HG03469 (cell line): ENCODE measurements at regions not wholly inside any gene's neighbourhood (a gene's known extent, or its start where the extent isn't known, plus 50 kb on each side); places are given as distances from the start of the nearest gene placed in this dataset.
"Not testable (repeated sequence)": the region's sequence is repeated elsewhere in the genome, so short reads cannot be mapped to it uniquely, and the experiment has no call there.

Experiments
- ATAC-seq: cut with Tn5 transposase; IDR thresholded peaks from one replicate; pipeline ENCODE4 v1.9.1; 2021; ENCODE audit warnings: mild to moderate bottlenecking, moderate library complexity, moderate number of reproducible peaks; ENCODE audit not compliant: unreplicated experiment

- ATAC-seq: no peak
Measured at GRCh38 chr16:61435346-61435745, 600.9 kb downstream of the CDH8 start.

- ATAC-seq: no peak
Measured at GRCh38 chr16:61432421-61432820, 603.8 kb downstream of the CDH8 start.

GRCh38 chr16:61421111-61421510 is 615.1 kb downstream of the CDH8 start:
- ATAC-seq: no peak

GRCh38 chr16:61419791-61420190 is 616.4 kb downstream of the CDH8 start:
- no peak for ATAC-seq

- ATAC-seq: not testable (repeated sequence)
Measured at GRCh38 chr16:61418802-61419201, 617.4 kb downstream of the CDH8 start.

GRCh38 chr16:61415126-61415525 is 621.1 kb downstream of the CDH8 start:
- no peak for ATAC-seq

- no peak for ATAC-seq
Measured at GRCh38 chr16:61413021-61413420, 623.2 kb downstream of the CDH8 start.

- ATAC-seq: no peak
Measured at GRCh38 chr16:61412562-61412961, 623.7 kb downstream of the CDH8 start.

GRCh38 chr16:61409604-61410003 is 626.6 kb downstream of the CDH8 start:
- no peak for ATAC-seq

GRCh38 chr16:61403386-61403785 is 632.9 kb downstream of the CDH8 start:
- no peak for ATAC-seq

GRCh38 chr16:61391896-61392295 is 644.3 kb downstream of the CDH8 start:
- ATAC-seq: no peak

GRCh38 chr16:61390965-61391637 is 645.1 kb downstream of the CDH8 start:
- ATAC-seq: no peak

- no peak for ATAC-seq
Measured at GRCh38 chr16:61385392-61386071, 650.7 kb downstream of the CDH8 start.

- ATAC-seq: no peak
Measured at GRCh38 chr16:61382435-61382834, 653.8 kb downstream of the CDH8 start.

- no peak for ATAC-seq
Measured at GRCh38 chr16:61379311-61379710, 656.9 kb downstream of the CDH8 start.

GRCh38 chr16:61374071-61374470 is 662.2 kb downstream of the CDH8 start:
- ATAC-seq: no peak

- ATAC-seq: no peak
Measured at GRCh38 chr16:61371881-61372280, 664.4 kb downstream of the CDH8 start.

GRCh38 chr16:61371388-61371787 is 664.9 kb downstream of the CDH8 start:
- ATAC-seq: no peak

GRCh38 chr16:61370564-61370963 is 665.7 kb downstream of the CDH8 start:
- ATAC-seq: no peak

GRCh38 chr16:61366006-61366405 is 670.2 kb downstream of the CDH8 start:
- no peak for ATAC-seq

GRCh38 chr16:61364990-61365389 is 671.2 kb downstream of the CDH8 start:
- no peak for ATAC-seq

GRCh38 chr16:61362585-61362984 is 673.7 kb downstream of the CDH8 start:
- no peak for ATAC-seq

GRCh38 chr16:61344791-61345190 is 691.4 kb downstream of the CDH8 start:
- no peak for ATAC-seq
